PC-9 (cell line): ENCODE measurements at regions not wholly inside any gene's neighbourhood (a gene's known extent, or its start where the extent isn't known, plus 50 kb on each side); places are given as distances from the start of the nearest gene placed in this dataset.

Experiments used
- BruUV-seq: library from RNA; stranded (reverse); fragments of 400-500 nt; replicated peaks from 2 replicates; lab custom pipeline; 2021; lab: Mats Ljungman, UMichigan
- CTCF ChIA-PET: fragments of 300-600 bp; sonication (Branson Sonifier 250); formaldehyde crosslinking; loops from one replicate; lab custom pipeline; 2022; ENCODE audit warnings: antibody characterized with exemption; lab: Charles Lee
- POLR2A ChIA-PET: fragments of 300-600 bp; sonication (Branson Sonifier 250); formaldehyde crosslinking; loops from one replicate; lab custom pipeline; 2022; ENCODE audit warnings: antibody characterized with exemption; ENCODE audit not compliant: unreplicated experiment; lab: Charles Lee
- DNase-seq, 2 experiments: peaks; one replicate each; pipeline versions ENCODE4 v3.0.0 to v3.0.0-alpha.2; 2015 to 2022; ENCODE audit warnings: mixed read lengths in 1 of 2
- H2AFZ ChIP-seq: fragments of 200-600 bp; sonication (generic); 2 replicates; pipeline ENCODE4 v1.8.1; 2017; ENCODE audit warnings: antibody characterized with exemption
- H3F3A ChIP-seq: fragments of 200-600 bp; sonication (generic); 2 replicates; pipeline ENCODE4 v1.8.1; 2017; ENCODE audit warnings: antibody characterized with exemption, mild to moderate bottlenecking, low read depth; ENCODE audit not compliant: insufficient read depth
- H3K27ac ChIP-seq: fragments of 200-600 bp; sonication (generic); 2 replicates; pipeline ENCODE4 v1.6.1; 2016; ENCODE audit warnings: mixed run types
- H3K27me3 ChIP-seq: fragments of 200-600 bp; sonication (generic); 2 replicates; pipeline ENCODE4 v1.6.1; 2016; ENCODE audit warnings: low read depth, mixed run types; ENCODE audit not compliant: insufficient read depth
- H3K36me3 ChIP-seq: fragments of 200-600 bp; sonication (generic); 2 replicates; pipeline ENCODE4 v1.6.1; 2016; ENCODE audit warnings: low read depth, mixed run types
- H3K4me1 ChIP-seq: fragments of 200-600 bp; sonication (generic); replicated peaks from 2 replicates; pipeline ENCODE4 v1.6.1; 2016; ENCODE audit warnings: mixed run types; ENCODE audit not compliant: insufficient read depth
- H3K4me2 ChIP-seq: fragments of 200-600 bp; sonication (generic); 2 replicates; pipeline ENCODE4 v1.6.1; 2017; ENCODE audit warnings: mixed run types
- H3K4me3 ChIP-seq: fragments of 200-600 bp; sonication (generic); 2 replicates; pipeline ENCODE4 v1.6.1; 2016; ENCODE audit warnings: mixed run types
- H3K79me2 ChIP-seq: fragments of 200-600 bp; sonication (generic); 2 replicates; pipeline ENCODE4 v1.6.1; 2017; ENCODE audit warnings: low read depth, mixed run types
- H3K9me2 ChIP-seq: fragments of 200-600 bp; sonication (generic); 2 replicates; pipeline ENCODE4 v1.8.1; 2017; ENCODE audit warnings: mild to moderate bottlenecking; ENCODE audit not compliant: insufficient read depth
- H3K9me3 ChIP-seq: fragments of 200-600 bp; sonication (generic); 2 replicates; pipeline ENCODE4 v1.8.1; 2016; ENCODE audit warnings: low read depth; ENCODE audit not compliant: insufficient read depth
- H4K20me1 ChIP-seq: fragments of 200-600 bp; sonication (generic); 2 replicates; pipeline ENCODE4 v1.8.1; 2017; ENCODE audit not compliant: insufficient read depth
- CTCF ChIP-seq: fragments of 200-600 bp; sonication (generic); conservative IDR thresholded peaks from 2 replicates; pipeline ENCODE4 v1.6.1; 2017; ENCODE audit warnings: mixed run types, antibody characterized with exemption, mild to moderate bottlenecking, moderate library complexity
- EZH2 ChIP-seq: fragments of 200-600 bp; sonication (generic); IDR thresholded peaks from 2 replicates; pipeline ENCODE4 v1.8.0; 2017; ENCODE audit warnings: antibody characterized with exemption, low read depth
- intact Hi-C: fragments of 100-400 bp; cut with micrococcal nuclease; formaldehyde crosslinking; loops from one replicate; pipeline ENCODE4 v1.10.0; 2022; ENCODE audit not compliant: unreplicated experiment

GRCh38 chr11:79950741-79951140 is 509.9 kb upstream of the TENM4 start:
- Histone ChIP-seq H3K9me3 (no peaks in the 10 kb centered on the region), H3K4me2 (no peak overlapping the region), H3K27ac (no peak overlapping the region), H3K4me1 (no peaks in the 10 kb centered on the region), H3K4me3 (no peak overlapping the region), H4K20me1 (no peaks in the 10 kb centered on the region), H3K79me2 (no peaks in the 10 kb centered on the region), H3F3A (no peaks in the 10 kb centered on the region), H3K9me2 (peaks cover 4% of the 10 kb centered on the region; the same call in 1 of the 2 replicates), H3K27me3 (no peaks in the 10 kb centered on the region), H2AFZ (no peak overlapping the region), H3K36me3 (no peaks in the 10 kb centered on the region)
- TF ChIP-seq EZH2 = no peak
- TF ChIP-seq CTCF = no peak
- ChIA-PET POLR2A (no interaction called here), CTCF (no interaction called here)
- no peak for DNase-seq
- BruUV-seq = no TSS peak
- intact Hi-C loops = no loop called here

GRCh38 chr11:79950172-79950571 is 509.3 kb upstream of the TENM4 start:
- H3K36me3 ChIP-seq = no peaks in the 10 kb centered on the region
- no peaks in the 10 kb centered on the region for H3K9me3 ChIP-seq
- TF ChIP-seq EZH2 = no peak
- TF ChIP-seq CTCF = no peak
- H3K4me3 ChIP-seq = no peak overlapping the region
- no peaks in the 10 kb centered on the region for H3K79me2 ChIP-seq
- no TSS peak for BruUV-seq
- ChIA-PET CTCF (no interaction called here), POLR2A (no interaction called here)
- intact Hi-C loops = no loop called here
- H3F3A ChIP-seq = no peaks in the 10 kb centered on the region
- H3K9me2 ChIP-seq = peaks cover 4% of the 10 kb centered on the region; the same call in 1 of the 2 replicates
- no peak for DNase-seq
- no peaks in the 10 kb centered on the region for H3K4me1 ChIP-seq
- no peaks in the 10 kb centered on the region for H3K27me3 ChIP-seq
- H2AFZ ChIP-seq = no peak overlapping the region
- no peaks in the 10 kb centered on the region for H4K20me1 ChIP-seq
- H3K27ac ChIP-seq = no peak overlapping the region
- no peak overlapping the region for H3K4me2 ChIP-seq

GRCh38 chr11:79949574-79949973 is 508.7 kb upstream of the TENM4 start:
- no peaks in the 10 kb centered on the region for H3K9me3 ChIP-seq
- TF ChIP-seq EZH2 (no peak), CTCF (no peak)
- intact Hi-C loops = no loop called here
- peaks cover 4% of the 10 kb centered on the region; the same call in 1 of the 2 replicates for H3K9me2 ChIP-seq
- no peak overlapping the region for H3K4me2 ChIP-seq
- CTCF ChIA-PET = no interaction called here
- no peaks in the 10 kb centered on the region for H3F3A ChIP-seq
- no peak overlapping the region for H3K27ac ChIP-seq
- DNase-seq = no peak
- no peaks in the 10 kb centered on the region for H3K27me3 ChIP-seq
- H3K36me3 ChIP-seq = no peaks in the 10 kb centered on the region
- POLR2A ChIA-PET = no interaction called here
- no peaks in the 10 kb centered on the region for H3K79me2 ChIP-seq
- no peaks in the 10 kb centered on the region for H4K20me1 ChIP-seq
- no peaks in the 10 kb centered on the region for H3K4me1 ChIP-seq
- H2AFZ ChIP-seq = no peak overlapping the region
- H3K4me3 ChIP-seq = no peak overlapping the region
- BruUV-seq = no TSS peak
